ENCODE measurements at regions not wholly inside any gene's neighbourhood (a gene's known extent, or its start where the extent isn't known, plus 50 kb on each side); places are given as distances from the start of the nearest gene placed in this dataset.

DNA sequence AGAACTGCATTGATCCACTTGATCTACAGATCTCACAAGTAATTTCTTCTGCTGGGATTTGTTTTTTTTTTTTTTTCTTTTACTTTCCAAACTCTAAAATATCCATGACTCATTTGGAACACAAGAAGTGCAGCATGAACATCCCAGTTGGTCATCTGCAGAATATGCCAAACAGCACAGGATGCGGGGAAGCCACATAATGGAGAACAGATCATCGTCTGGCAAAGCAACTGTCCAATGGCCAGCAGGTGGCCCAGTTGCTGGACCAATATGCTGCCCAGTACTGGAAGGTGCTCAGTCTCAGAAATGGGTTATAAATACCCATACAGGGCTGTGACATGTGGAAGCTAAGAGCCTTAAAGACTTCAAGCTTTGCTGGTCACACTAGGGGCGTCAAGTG lies 221.3 kb upstream of the TAS2R1 start:
- intact Hi-C loops (cut with DNase I; ENCODE audit: low total_unique reads) = no loop called here
- Histone ChIP-seq H3K4me1 (no peaks in the 10 kb centered on the region), H3K27me3 (no peaks in the 10 kb centered on the region), H3K4me3 (no peak overlapping the region), H3K27ac (no peak overlapping the region), H3K9me3 (no peaks in the 10 kb centered on the region), H3K36me3 (no peaks in the 10 kb centered on the region)
- TF ChIP-seq POLR2A (IDR thresholded peaks at IDR 0.05) = no peak
- TF ChIP-seq CTCF (IDR thresholded peaks at IDR 0.05) = no peak
- DNase-seq = no peak

DNA sequence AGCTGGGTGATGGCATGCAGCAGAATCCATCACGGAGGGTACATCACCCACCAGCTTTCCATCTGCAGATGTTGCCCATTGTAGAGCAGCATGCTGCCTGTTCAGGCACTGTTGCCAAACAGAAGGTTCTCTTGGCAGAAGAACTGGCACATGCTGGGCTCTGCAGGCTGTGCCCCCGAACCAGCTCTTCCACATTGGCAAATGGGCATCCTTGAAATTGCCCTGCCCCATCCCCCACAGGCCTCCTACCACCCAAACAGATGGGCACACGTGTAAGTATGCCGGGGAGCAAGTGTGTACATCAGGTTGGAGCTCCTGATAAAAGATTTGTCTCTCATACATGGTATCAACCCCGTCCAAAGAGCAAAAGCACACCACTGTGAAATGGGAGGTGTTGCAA lies 220.3 kb upstream of the TAS2R1 start:
- H3K27ac ChIP-seq = no peak overlapping the region
- H3K36me3 ChIP-seq = no peaks in the 10 kb centered on the region
- intact Hi-C loops (cut with DNase I; ENCODE audit: low total_unique reads) = no loop called here
- no peak for DNase-seq
- H3K9me3 ChIP-seq = no peaks in the 10 kb centered on the region
- TF ChIP-seq CTCF (IDR thresholded peaks at IDR 0.05) = no peak
- TF ChIP-seq POLR2A (IDR thresholded peaks at IDR 0.05) = no peak
- no peak overlapping the region for H3K4me3 ChIP-seq
- H3K4me1 ChIP-seq = no peaks in the 10 kb centered on the region
- H3K27me3 ChIP-seq = no peaks in the 10 kb centered on the region

GRCh38 chr5:9847631-9848030 lies 217.5 kb upstream of the TAS2R1 start:
- intact Hi-C loops (cut with DNase I; ENCODE audit: low total_unique reads) = no loop called here
- H3K27me3 ChIP-seq = no peaks in the 10 kb centered on the region
- DNase-seq = no peak

DNA sequence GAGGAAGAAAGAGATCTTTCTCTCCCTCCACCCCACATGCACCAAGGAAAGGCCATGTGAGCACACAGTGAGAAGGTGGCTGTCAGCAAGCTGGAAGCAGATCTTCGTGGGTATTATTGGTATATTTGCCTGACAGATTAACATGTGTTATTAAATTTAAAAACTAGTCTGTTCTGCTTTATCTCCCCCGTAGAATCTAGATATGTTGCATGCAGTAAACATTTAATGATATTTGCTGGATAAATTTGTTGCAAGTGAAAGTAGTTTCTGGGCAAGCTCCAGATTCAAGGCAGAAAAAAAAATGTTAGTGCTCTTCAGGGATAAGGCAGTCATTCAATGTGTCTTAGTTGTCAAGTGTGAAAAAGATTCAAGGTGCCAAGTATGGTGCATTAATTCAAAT lies 215.0 kb upstream of the TAS2R1 start:
- Histone ChIP-seq H3K27ac (no peak overlapping the region), H3K9me3 (no peaks in the 10 kb centered on the region), H3K36me3 (no peaks in the 10 kb centered on the region), H3K4me1 (no peaks in the 10 kb centered on the region), H3K4me3 (no peak overlapping the region), H3K27me3 (peaks cover 0 to 3% of the 10 kb centered on the region in 2 donors)
- DNase-seq = no peak
- intact Hi-C loops (cut with DNase I; ENCODE audit: low total_unique reads) = no loop called here
- TF ChIP-seq POLR2A (IDR thresholded peaks at IDR 0.05) = no peak

More at GRCh38 chr5:9847631-9848030, 217.5 kb upstream of the TAS2R1 start:
- TF ChIP-seq CTCF (IDR thresholded peaks at IDR 0.05) (no peak), POLR2A (IDR thresholded peaks at IDR 0.05) (no peak)
- H3K4me1 ChIP-seq = no peaks in the 10 kb centered on the region
- no peaks in the 10 kb centered on the region for H3K9me3 ChIP-seq
- H3K36me3 ChIP-seq = no peaks in the 10 kb centered on the region
- H3K27ac ChIP-seq = no peak overlapping the region
- H3K4me3 ChIP-seq = no peak overlapping the region

- Histone ChIP-seq H3K4me1 (no peaks in the 10 kb centered on the region), H3K9me3 (no peaks in the 10 kb centered on the region), H3K36me3 (no peaks in the 10 kb centered on the region), H3K27me3 (peaks cover 0 to 3% of the 10 kb centered on the region in 2 donors), H3K4me3 (no peak overlapping the region), H3K27ac (no peak overlapping the region)
- TF ChIP-seq POLR2A (IDR thresholded peaks at IDR 0.05) = no peak
- TF ChIP-seq CTCF (IDR thresholded peaks at IDR 0.05) = no peak
- intact Hi-C loops (cut with DNase I; ENCODE audit: low total_unique reads) = no loop called here
- no peak for DNase-seq
Observed at GRCh38 chr5:9841516-9842170, 211.5 kb upstream of the TAS2R1 start.

DNA sequence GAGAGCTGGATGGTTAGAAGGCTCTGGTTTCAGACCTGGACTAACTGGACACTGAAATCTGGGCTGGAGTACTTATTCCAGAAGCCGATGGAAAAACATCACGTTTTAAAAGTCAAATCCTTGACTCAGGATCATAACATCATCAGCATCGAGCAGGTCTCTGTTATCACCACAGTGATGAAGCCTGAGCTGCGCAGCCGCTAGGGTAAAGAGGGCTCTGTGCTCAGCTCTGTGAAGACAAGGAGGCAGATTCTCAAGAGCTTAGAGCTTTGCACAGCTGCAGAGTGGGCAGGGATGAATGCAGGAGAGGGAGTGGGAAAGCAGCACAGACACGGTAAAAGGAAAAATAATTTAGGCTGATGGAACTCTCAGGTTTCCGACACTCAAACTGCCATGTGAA lies 208.8 kb upstream of the TAS2R1 start:
- peaks cover 0 to 3% of the 10 kb centered on the region in 2 donors for H3K27me3 ChIP-seq
- intact Hi-C loops (cut with DNase I; ENCODE audit: low total_unique reads) = no loop called here
- H3K4me3 ChIP-seq = no peak overlapping the region
- H3K36me3 ChIP-seq = no peaks in the 10 kb centered on the region
- TF ChIP-seq POLR2A (IDR thresholded peaks at IDR 0.05) = no peak
- no peak for TF ChIP-seq CTCF (IDR thresholded peaks at IDR 0.05)
- H3K27ac ChIP-seq = no peak overlapping the region
- DNase-seq = no peak
- no peaks in the 10 kb centered on the region for H3K4me1 ChIP-seq
- H3K9me3 ChIP-seq = no peaks in the 10 kb centered on the region

Data from uterus (tissue), 3 donors.